C4-2B (cell line): ENCODE measurements at regions not wholly inside any gene's neighbourhood (a gene's known extent, or its start where the extent isn't known, plus 50 kb on each side); places are given as distances from the start of the nearest gene placed in this dataset.
"Not testable (repeated sequence)": the region's sequence is repeated elsewhere in the genome, so short reads cannot be mapped to it uniquely, and the experiment has no call there.

Experiments
- H3K27ac ChIP-seq: fragments of 450-650 bp; 2 replicates; pipeline ENCODE4 v1.5.1; 2017
- CTCF ChIP-seq: fragments of 450-650 bp; conservative IDR thresholded peaks from 2 replicates; pipeline ENCODE4 v1.5.1; 2017; ENCODE audit warnings: mild to moderate bottlenecking
- ZFX ChIP-seq: fragments of 450-650 bp; IDR thresholded peaks from 2 replicates; pipeline ENCODE4 v1.6.1; 2017

DNA sequence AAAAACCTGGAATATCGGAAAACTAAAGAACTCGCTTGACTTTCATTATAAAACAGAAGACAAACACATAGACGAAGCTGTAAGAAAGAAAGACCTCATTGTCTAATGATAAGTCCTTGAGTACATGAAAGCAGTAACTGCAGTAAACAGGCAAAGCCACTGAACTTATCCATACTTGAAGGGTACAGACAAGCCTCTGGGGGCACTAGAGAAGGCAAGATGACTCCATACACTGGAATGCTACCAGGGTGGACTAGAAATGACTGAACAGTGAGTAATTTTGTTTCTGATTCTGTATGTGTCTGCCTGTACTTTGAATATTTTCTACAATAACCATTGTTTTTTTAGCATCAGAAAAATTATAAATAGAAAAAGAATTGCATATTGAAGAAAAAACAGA lies 507.9 kb downstream of the UQCRFS1 start:
- H3K27ac ChIP-seq = no peak overlapping the region
- TF ChIP-seq ZFX = no peak
- TF ChIP-seq CTCF = peak; percentile 18

DNA sequence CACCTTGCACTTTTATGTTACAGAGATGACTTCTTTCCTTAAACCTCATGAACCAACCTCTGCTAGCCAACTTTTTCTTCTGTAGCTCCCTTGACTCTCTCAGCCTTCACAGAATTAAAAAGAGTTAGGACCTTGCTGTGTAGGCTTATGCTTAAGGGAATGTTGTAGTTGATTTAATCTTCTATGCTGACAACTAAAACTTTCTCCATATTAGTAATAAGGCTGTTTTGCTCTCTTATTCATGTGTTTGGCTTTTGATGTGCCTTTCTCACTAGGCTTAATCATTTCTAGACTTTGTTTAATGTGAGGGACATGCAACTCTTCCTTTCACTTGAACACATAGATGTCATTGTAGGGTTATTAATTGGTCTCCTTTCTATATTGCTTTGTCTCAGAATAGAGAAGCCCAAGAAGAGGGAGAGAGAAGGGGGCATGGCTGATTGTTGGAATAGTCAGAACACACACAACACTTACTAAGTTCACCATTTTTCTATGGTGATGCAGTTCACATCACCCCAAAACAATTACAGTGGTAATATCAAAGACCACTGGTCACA lies 509.5 kb downstream of the UQCRFS1 start:
- no peak overlapping the region for H3K27ac ChIP-seq
- TF ChIP-seq CTCF (no peak), ZFX (no peak)

DNA sequence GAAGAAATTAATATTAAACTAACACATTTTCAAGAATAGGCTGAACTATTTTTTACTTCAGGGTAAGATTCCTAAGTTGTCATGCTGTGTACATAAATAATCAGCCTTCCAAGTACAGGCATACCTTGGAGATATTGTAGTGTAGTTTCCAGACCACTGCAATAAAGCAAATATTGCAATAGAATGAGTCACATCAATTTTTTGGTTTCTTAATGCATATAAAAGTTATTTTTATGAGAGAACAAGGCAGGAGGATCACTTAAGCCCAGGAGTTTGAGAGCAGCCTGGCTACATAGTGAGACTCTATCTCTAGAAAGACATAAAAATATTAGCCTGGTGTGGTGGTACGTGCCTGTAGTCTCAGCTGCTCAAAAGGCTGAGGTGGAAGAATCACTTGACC lies 511.5 kb downstream of the UQCRFS1 start:
- no peak for TF ChIP-seq CTCF
- no peak for TF ChIP-seq ZFX
- no peak overlapping the region for H3K27ac ChIP-seq

- TF ChIP-seq ZFX = no peak
- no peak for TF ChIP-seq CTCF
- no peak overlapping the region for H3K27ac ChIP-seq
Measured at GRCh38 chr19:28700176-28700575, 512.8 kb downstream of the UQCRFS1 start.

DNA sequence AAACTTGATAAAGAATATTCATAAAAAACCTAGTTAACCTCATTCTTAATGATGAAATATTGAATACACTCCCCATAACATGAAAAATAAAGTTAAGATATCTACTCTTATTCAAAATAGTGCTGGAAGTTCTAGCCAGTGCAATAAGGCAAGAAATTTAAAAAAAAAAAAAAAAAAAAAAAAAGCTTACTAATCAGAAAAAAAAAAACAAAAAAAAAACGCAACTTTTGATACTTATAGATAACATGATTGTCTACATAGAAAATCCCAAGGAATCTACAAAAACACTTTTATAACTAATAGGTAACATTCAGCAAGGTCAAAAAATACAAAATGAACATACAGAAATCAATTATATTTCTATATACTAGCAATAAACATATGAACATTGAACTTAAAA lies 515.6 kb downstream of the UQCRFS1 start:
- TF ChIP-seq CTCF (no peak), ZFX (no peak)
- H3K27ac ChIP-seq = no peak overlapping the region

DNA sequence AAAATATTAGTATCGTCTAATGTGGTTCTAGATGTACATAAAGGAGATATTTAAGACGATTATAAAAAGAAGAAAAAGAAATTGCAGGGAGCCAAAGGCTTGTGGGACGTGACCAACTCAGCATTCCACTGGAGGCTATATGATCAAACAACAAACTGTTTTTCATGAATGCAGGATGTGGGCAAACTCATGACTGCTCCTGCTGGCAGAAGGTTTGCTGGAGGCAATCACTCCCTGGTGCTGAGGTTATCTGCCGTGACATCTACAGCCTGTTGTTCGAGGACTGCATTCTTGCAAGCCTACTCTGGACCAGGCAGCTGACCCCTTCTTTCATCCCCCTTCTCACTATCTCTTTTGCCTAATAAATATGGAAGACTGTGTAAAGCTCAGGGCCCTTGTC lies 518.1 kb downstream of the UQCRFS1 start:
- no peak for TF ChIP-seq ZFX
- TF ChIP-seq CTCF = no peak
- H3K27ac ChIP-seq = no peak overlapping the region

- TF ChIP-seq CTCF (no peak), ZFX (no peak)
- H3K27ac ChIP-seq = no peak overlapping the region
Measured at GRCh38 chr19:28691683-28692082, 521.3 kb downstream of the UQCRFS1 start.

DNA sequence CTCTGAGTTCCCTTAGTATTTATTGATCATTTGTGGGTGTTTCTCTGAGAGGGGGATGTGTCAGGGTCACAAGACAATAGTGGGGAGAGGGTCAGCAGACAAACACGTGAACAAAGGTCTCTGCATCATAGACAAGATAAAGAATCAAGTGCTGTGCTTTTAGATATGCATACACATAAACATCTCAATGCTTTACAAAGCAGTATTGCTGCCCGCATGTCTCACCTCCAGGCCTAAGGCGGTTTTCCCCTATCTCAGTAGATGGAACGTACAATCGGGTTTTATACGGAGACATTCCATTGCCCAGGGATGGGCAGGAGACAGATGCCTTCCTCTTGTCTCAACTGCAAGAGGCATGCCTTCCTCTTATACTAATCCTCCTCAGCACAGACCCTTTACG lies 523.5 kb downstream of the UQCRFS1 start:
- not testable (repeated sequence) for H3K27ac ChIP-seq
